Type B pancreatic cell (in vitro differentiated cells): ENCODE measurements at regions not wholly inside any gene's neighbourhood (a gene's known extent, or its start where the extent isn't known, plus 50 kb on each side); places are given as distances from the start of the nearest gene placed in this dataset.
"Not testable (repeated sequence)": the region's sequence is repeated elsewhere in the genome, so short reads cannot be mapped to it uniquely, and the experiment has no call there.

Source experiments
- DNase-seq: peaks from one replicate; pipeline ENCODE4 v3.0.0; 2021; ENCODE audit warnings: mixed read lengths; ENCODE audit not compliant: unreplicated experiment; ENCODE audit errors: extremely low spot score
- H3K27ac Mint-ChIP-seq: 2 replicates; pipeline ENCODE4 v1.8.0; 2021; ENCODE audit warnings: mild to moderate bottlenecking, mixed read lengths
- H3K27me3 Mint-ChIP-seq: 2 replicates; pipeline ENCODE4 v1.8.0; 2021; ENCODE audit warnings: mixed read lengths
- H3K36me3 Mint-ChIP-seq: 2 replicates; pipeline ENCODE4 v1.8.0; 2021; ENCODE audit warnings: mixed read lengths
- H3K4me1 Mint-ChIP-seq: one replicate; pipeline ENCODE4 v1.8.0; 2021; ENCODE audit warnings: mixed read lengths; ENCODE audit not compliant: unreplicated experiment
- H3K4me3 Mint-ChIP-seq: 2 replicates; pipeline ENCODE4 v1.8.0; 2021; ENCODE audit warnings: mild to moderate bottlenecking, mixed read lengths
- H3K9me3 Mint-ChIP-seq: 2 replicates; pipeline ENCODE4 v1.8.0; 2021; ENCODE audit warnings: mixed read lengths
- CTCF ChIP-seq: fragments of 200-600 bp; sonication (generic); conservative IDR thresholded peaks from 2 replicates; pipeline ENCODE4 v1.5.0; 2021; ENCODE audit warnings: antibody characterized with exemption, mild to moderate bottlenecking

- Mint-ChIP-seq H3K4me3 (no peak overlapping the region), H3K27ac (no peak overlapping the region), H3K36me3 (no peaks in the 10 kb centered on the region), H3K27me3 (peaks cover 4% of the 10 kb centered on the region), H3K9me3 (no peaks in the 10 kb centered on the region), H3K4me1 (no peaks in the 10 kb centered on the region)
- DNase-seq: no peak
- TF ChIP-seq CTCF: no peak
Observed at GRCh38 chr16:75821117-75821516, 94.8 kb upstream of the CPHXL start.

- H3K36me3 Mint-ChIP-seq, H3K27ac Mint-ChIP-seq, H3K9me3 Mint-ChIP-seq, H3K4me1 Mint-ChIP-seq, H3K27me3 Mint-ChIP-seq, DNase-seq, H3K4me3 Mint-ChIP-seq: not testable (repeated sequence)
Observed at GRCh38 chr16:75825750-75826149, 99.5 kb upstream of the CPHXL start.

GRCh38 chr16:75827372-75828038, 101.2 kb upstream of the CPHXL start:
- not testable (repeated sequence) for H3K36me3 Mint-ChIP-seq, H3K9me3 Mint-ChIP-seq, DNase-seq, H3K27ac Mint-ChIP-seq, H3K4me1 Mint-ChIP-seq, H3K27me3 Mint-ChIP-seq
- peak overlapping the region; percentile 34 for H3K4me3 Mint-ChIP-seq

GRCh38 chr16:75833385-75833784, 107.1 kb upstream of the CPHXL start:
- not testable (repeated sequence) for DNase-seq, H3K4me3 Mint-ChIP-seq, H3K9me3 Mint-ChIP-seq, H3K4me1 Mint-ChIP-seq, H3K27me3 Mint-ChIP-seq, H3K36me3 Mint-ChIP-seq, H3K27ac Mint-ChIP-seq

GRCh38 chr16:75836347-75837010, 110.2 kb upstream of the CPHXL start:
- Mint-ChIP-seq H3K9me3 (no peaks in the 10 kb centered on the region), H3K27me3 (peaks cover 3% of the 10 kb centered on the region), H3K4me3 (no peak overlapping the region), H3K4me1 (no peaks in the 10 kb centered on the region), H3K36me3 (no peaks in the 10 kb centered on the region), H3K27ac (no peak overlapping the region)
- no peak for DNase-seq
- TF ChIP-seq CTCF: no peak

GRCh38 chr16:75837264-75837663, 111.0 kb upstream of the CPHXL start:
- Mint-ChIP-seq H3K9me3 (no peaks in the 10 kb centered on the region), H3K4me1 (no peaks in the 10 kb centered on the region), H3K27me3 (peaks cover 3% of the 10 kb centered on the region), H3K36me3 (no peaks in the 10 kb centered on the region), H3K4me3 (no peak overlapping the region), H3K27ac (no peak overlapping the region)
- DNase-seq: no peak
- TF ChIP-seq CTCF: no peak

- no peaks in the 10 kb centered on the region for H3K4me1 Mint-ChIP-seq
- no peaks in the 10 kb centered on the region for H3K27me3 Mint-ChIP-seq
- no peak overlapping the region for H3K27ac Mint-ChIP-seq
- no peaks in the 10 kb centered on the region for H3K36me3 Mint-ChIP-seq
- DNase-seq: no peak
- H3K9me3 Mint-ChIP-seq: no peaks in the 10 kb centered on the region
- no peak for TF ChIP-seq CTCF
- no peak overlapping the region for H3K4me3 Mint-ChIP-seq
Observed at GRCh38 chr16:75837681-75838080, 111.4 kb upstream of the CPHXL start.
